ENCODE measurements at regions not wholly inside any gene's neighbourhood (a gene's known extent, or its start where the extent isn't known, plus 50 kb on each side); places are given as distances from the start of the nearest gene placed in this dataset.

DNA sequence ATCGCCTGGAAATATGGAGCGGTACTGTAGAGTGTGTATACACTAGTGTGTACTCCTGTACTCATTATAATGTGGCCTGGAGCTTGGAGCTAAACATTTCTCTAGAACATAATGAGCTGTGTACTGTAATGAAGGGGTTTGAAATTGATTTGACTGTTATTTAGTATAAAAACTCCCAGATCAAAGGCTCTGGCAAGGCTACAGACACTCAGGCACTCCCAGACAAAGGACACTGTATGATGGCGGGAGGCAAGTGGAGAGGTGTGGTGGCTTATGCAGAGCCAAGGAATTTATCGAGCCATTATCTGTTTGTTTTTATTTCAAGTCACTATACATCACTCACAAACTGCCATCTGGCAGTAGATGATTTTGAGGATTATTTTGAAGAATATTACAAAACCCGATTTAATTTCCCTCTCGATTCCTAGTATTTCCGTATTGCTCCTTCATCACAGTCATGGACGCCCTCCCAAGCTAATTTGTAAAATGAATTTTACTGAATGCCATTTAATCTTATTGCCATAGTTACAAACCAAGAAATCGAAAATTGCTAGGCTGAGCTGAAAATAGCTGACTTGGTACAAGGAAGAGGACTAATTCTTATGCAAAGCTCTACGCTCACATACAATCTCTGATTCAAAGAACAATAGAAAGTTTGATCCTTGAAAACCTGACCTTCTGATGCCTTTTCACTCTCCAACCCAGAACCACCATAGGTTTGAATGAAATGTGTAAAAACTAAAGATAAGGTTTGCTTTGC lies 240.2 kb upstream of the SEMA6A start:
- TF ChIP-seq JUN (IDR thresholded peaks at IDR 0.05), result no peak
- no peak for TF ChIP-seq CEBPB (IDR thresholded peaks at IDR 0.05)
- TF ChIP-seq, protein P1, sequence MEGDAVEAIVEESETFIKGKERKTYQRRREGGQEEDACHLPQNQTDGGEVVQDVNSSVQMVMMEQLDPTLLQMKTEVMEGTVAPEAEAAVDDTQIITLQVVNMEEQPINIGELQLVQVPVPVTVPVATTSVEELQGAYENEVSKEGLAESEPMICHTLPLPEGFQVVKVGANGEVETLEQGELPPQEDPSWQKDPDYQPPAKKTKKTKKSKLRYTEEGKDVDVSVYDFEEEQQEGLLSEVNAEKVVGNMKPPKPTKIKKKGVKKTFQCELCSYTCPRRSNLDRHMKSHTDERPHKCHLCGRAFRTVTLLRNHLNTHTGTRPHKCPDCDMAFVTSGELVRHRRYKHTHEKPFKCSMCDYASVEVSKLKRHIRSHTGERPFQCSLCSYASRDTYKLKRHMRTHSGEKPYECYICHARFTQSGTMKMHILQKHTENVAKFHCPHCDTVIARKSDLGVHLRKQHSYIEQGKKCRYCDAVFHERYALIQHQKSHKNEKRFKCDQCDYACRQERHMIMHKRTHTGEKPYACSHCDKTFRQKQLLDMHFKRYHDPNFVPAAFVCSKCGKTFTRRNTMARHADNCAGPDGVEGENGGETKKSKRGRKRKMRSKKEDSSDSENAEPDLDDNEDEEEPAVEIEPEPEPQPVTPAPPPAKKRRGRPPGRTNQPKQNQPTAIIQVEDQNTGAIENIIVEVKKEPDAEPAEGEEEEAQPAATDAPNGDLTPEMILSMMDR (IDR thresholded peaks at IDR 0.05), result no peak
- TF ChIP-seq, protein P2, sequence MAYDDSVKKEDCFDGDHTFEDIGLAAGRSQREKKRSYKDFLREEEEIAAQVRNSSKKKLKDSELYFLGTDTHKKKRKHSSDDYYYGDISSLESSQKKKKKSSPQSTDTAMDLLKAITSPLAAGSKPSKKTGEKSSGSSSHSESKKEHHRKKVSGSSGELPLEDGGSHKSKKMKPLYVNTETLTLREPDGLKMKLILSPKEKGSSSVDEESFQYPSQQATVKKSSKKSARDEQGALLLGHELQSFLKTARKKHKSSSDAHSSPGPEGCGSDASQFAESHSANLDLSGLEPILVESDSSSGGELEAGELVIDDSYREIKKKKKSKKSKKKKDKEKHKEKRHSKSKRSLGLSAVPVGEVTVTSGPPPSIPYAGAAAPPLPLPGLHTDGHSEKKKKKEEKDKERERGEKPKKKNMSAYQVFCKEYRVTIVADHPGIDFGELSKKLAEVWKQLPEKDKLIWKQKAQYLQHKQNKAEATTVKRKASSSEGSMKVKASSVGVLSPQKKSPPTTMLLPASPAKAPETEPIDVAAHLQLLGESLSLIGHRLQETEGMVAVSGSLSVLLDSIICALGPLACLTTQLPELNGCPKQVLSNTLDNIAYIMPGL (CRISPR knock-in tag; IDR thresholded peaks at IDR 0.05; ENCODE audit: borderline replicate concordance), result no peak
- no peak for TF ChIP-seq EHF (CRISPR knock-in tag; IDR thresholded peaks at IDR 0.05)
- no peak for TF ChIP-seq ESRRA (IDR thresholded peaks at IDR 0.05; ENCODE audit: borderline replicate concordance, low read length)
- TF ChIP-seq RCOR1 (IDR thresholded peaks at IDR 0.05; ENCODE audit: low read depth, low read length), result no peak
- TF ChIP-seq SMC3 (IDR thresholded peaks at IDR 0.05), result no peak
- no peak for TF ChIP-seq POLR2A (IDR thresholded peaks at IDR 0.05; ENCODE audit: low read length)
- no peak for TF ChIP-seq NR3C1 (IDR thresholded peaks at IDR 0.05)
